Thyroid gland (tissue), 4 donors: ENCODE measurements at regions not wholly inside any gene's neighbourhood (a gene's known extent, or its start where the extent isn't known, plus 50 kb on each side); places are given as distances from the start of the nearest gene placed in this dataset.

ENCODE experiments used
- CTCF ChIP-seq, 6 experiments: fragments of 200-600 bp in 3 of 6; fragments of 450-650 bp in 3 of 6; sonication (generic) in 3 of 6; IDR thresholded peaks; one replicate each; pipeline ENCODE4 v1.5.1; 2016 to 2019; ENCODE audit warnings: antibody characterized with exemption in 6 of 6, mild to moderate bottlenecking in 2 of 6, inconsistent platforms in 1 of 6, moderate library complexity in 1 of 6
- POLR2A ChIP-seq, 2 donors: fragments of 450-650 bp; IDR thresholded peaks; one replicate each; pipeline ENCODE4 v1.6.1; 2017; ENCODE audit warnings: antibody characterized with exemption in 2 of 2, mild to moderate bottlenecking in 2 of 2, moderate library complexity in 1 of 2

- TF ChIP-seq CTCF (IDR thresholded peaks at IDR 0.05), result no peak
- no peak for TF ChIP-seq POLR2A (IDR thresholded peaks at IDR 0.05)
Observed at GRCh38 chr10:42939685-42940366, 137.0 kb upstream of the RET start.
